ENCODE measurements at regions not wholly inside any gene's neighbourhood (a gene's known extent, or its start where the extent isn't known, plus 50 kb on each side); places are given as distances from the start of the nearest gene placed in this dataset.

DNA sequence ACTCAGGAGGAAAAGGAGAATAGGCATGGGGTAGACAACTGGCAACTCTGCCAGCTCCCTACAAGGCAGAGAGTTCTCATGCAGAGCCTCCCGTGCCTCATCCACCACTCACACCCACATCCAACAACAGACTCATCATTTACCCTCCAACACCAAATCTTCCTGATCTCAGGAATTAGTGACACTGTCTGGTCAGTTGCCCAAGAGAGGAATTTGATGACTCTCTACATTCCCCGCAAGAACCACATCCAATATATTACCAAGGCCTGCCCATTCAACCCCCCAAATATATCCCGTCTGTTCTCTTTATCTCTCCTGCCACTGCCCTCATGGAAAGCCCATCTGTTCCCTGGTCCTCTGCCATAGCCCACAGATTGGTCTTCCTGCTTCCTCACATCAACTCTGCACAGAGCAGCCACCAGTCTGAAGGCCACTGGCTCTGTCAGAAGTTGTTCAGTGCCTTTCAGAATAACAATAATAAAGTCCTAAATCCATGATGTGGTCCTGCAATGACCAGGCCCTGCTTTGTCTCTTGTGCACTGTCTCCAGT is 57.5 kb upstream of the CD82 start:
- peaks cover 21% of the 10 kb centered on the region for H3K27me3 Mint-ChIP-seq
- H3K36me3 Mint-ChIP-seq (ENCODE audit: low read depth), result peaks cover 2% of the 10 kb centered on the region
- no peaks in the 10 kb centered on the region for H3K4me1 Mint-ChIP-seq
- ATAC-seq, result no peak
- no peak overlapping the region for H3K4me3 Mint-ChIP-seq
- no peak overlapping the region for H3K27ac Mint-ChIP-seq
- H3K9me3 ChIP-seq (ENCODE audit: control insufficient read depth, low read length, poor library complexity, severe bottlenecking), result no peaks in the 10 kb centered on the region
- DNase-seq, result no peak

DNA sequence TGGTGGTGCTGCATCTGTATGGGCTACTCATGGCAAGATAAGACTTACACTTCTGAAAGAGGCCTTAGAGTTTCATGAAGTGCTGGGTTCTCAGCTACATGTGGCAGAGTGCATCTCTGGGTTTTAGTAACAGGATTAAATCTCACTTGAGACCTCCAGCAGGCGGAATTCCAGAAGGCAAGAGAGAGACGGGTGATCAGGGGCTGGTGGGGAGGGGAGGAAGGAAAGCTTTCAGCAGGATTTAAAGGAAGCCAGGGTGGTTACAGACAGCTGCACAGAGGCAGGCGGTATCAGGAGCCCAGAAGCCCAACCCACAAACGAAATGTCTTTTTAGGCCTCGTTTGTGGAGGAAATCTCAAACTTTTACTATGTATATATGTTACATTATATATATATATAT is 56.2 kb upstream of the CD82 start:
- DNase-seq (no peak), ATAC-seq (no peak)
- Mint-ChIP-seq H3K36me3 (ENCODE audit: low read depth) (peaks cover 4% of the 10 kb centered on the region), H3K27me3 (peaks cover 29% of the 10 kb centered on the region), H3K4me3 (no peak overlapping the region), H3K4me1 (no peaks in the 10 kb centered on the region), H3K27ac (no peak overlapping the region)
- no peaks in the 10 kb centered on the region for H3K9me3 ChIP-seq (ENCODE audit: control insufficient read depth, low read length, poor library complexity, severe bottlenecking)

DNA sequence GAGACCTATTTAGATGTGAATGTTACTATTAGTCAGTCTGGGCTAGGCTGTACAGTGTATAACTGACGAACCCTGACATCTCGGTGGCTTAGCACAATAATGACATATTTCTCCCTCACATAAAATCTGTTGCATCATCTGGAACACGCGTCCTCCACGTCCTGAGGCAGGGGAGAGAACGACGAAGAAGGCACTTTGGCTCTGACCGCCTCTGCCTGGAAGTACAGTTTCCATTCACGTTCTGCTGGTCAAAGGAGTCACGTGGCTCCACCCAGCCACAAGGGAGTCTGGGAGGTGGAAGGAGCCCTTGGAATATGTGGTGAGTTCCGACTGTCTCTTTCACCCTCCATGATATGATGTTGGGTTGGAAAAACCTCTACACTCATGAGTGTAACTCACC is 55.1 kb upstream of the CD82 start:
- no peaks in the 10 kb centered on the region for H3K9me3 ChIP-seq (ENCODE audit: control insufficient read depth, low read length, poor library complexity, severe bottlenecking)
- peaks cover 4% of the 10 kb centered on the region for H3K36me3 Mint-ChIP-seq (ENCODE audit: low read depth)
- H3K27me3 Mint-ChIP-seq, result peaks cover 29% of the 10 kb centered on the region
- H3K4me3 Mint-ChIP-seq, result no peak overlapping the region
- DNase-seq (no peak), ATAC-seq (no peak)
- H3K4me1 Mint-ChIP-seq, result no peaks in the 10 kb centered on the region
- H3K27ac Mint-ChIP-seq, result no peak overlapping the region

DNA sequence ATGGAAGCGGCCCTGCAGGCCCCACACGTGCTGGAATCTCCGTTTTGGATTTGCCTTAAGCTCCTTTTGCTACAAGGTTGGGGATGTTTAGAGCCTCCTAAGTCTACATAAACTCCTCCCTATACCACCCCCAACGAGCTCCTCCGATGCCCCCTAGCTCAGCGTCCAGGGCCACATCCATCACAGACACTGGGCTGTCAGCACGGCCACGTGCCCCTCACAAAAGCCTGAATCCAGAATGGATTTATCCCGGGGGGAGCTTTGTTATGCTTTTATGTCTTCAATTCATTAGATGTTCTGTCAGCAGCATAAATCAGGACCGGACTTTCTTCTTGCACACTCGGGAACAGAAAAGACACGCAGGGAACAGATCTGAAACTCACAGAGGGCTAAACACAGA is 52.6 kb upstream of the CD82 start:
- Mint-ChIP-seq H3K27me3 (peaks cover 42% of the 10 kb centered on the region), H3K36me3 (ENCODE audit: low read depth) (peaks cover 4% of the 10 kb centered on the region)

DNA sequence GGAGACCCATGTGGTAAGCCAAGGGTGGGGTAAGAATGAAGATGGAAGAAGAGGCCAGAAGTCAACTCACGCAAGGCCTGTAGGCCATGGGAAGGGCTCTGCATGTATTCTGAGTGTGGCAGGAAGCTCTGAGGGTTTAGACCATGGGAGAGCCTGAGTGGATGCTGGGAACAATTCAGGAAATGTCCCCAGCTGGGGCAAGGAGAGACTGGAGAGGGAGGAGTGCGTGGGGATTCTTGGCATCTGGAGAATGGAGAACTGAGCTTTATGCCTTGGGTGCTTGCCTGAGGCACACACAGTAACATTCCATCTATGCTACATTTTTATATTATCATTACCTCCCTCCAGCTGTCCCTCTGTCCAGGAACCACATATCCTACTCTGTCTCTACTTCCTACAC is 50.4 kb upstream of the CD82 start:
- no peaks in the 10 kb centered on the region for H3K9me3 ChIP-seq (ENCODE audit: control insufficient read depth, low read length, poor library complexity, severe bottlenecking)
- H3K36me3 Mint-ChIP-seq (ENCODE audit: low read depth), result peaks cover 4% of the 10 kb centered on the region
- DNase-seq (no peak), ATAC-seq (no peak)
- H3K4me3 Mint-ChIP-seq, result no peak overlapping the region
- no peaks in the 10 kb centered on the region for H3K4me1 Mint-ChIP-seq
- peaks cover 62% of the 10 kb centered on the region for H3K27me3 Mint-ChIP-seq
- no peak overlapping the region for H3K27ac Mint-ChIP-seq

More for the DNA sequence above, 52.6 kb upstream of the CD82 start:
- ATAC-seq, result no peak
- H3K9me3 ChIP-seq (ENCODE audit: control insufficient read depth, low read length, poor library complexity, severe bottlenecking), result no peaks in the 10 kb centered on the region
- H3K4me1 Mint-ChIP-seq, result no peaks in the 10 kb centered on the region
- no peak for DNase-seq
- no peak overlapping the region for H3K27ac Mint-ChIP-seq
- no peak overlapping the region for H3K4me3 Mint-ChIP-seq
